ENCODE measurements at regions not wholly inside any gene's neighbourhood (a gene's known extent, or its start where the extent isn't known, plus 50 kb on each side); places are given as distances from the start of the nearest gene placed in this dataset.
A peak's percentile ranks its signal among the peaks of the same experiment; 100 is the strongest.
"Not testable (repeated sequence)": the region's sequence is repeated elsewhere in the genome, so short reads cannot be mapped to it uniquely, and the experiment has no call there.

DNA sequence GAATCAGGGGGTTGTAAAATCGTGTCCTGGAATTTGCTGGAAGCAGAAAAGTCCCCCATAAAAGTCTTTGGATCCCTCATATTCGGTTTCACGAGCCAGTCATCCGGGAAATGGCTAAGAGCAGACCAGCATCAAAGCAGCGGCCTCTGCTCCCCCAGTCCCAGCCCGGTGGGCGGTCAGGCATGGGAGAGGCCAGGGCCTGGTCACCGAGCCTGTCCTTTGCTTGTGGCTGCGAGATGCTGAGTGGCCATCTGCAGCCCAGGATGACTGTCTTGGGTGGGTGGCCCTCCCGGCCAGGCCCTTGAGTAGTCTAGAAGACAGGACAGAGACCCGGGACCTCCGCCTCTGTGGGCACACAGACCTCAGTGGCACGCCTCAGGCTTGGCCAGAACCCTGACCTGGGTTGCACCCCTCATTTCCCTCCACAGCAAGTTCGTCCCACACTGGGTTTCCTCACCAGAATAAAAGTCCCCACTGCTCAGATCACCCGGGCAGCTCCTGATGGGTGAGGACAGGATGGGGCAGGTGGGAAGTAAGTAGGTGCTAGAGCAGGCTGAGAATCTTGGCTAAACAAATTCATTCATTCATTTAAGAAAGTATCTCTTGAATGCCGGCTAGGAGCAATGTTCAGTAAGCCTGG lies 172.1 kb downstream of the BMP7 start:
- in situ Hi-C loops (cut with HindIII; ENCODE audit: low sequenced_read_pairs), result no loop called here
- DNase-seq (ENCODE audit: low spot score), result no peak

DNA sequence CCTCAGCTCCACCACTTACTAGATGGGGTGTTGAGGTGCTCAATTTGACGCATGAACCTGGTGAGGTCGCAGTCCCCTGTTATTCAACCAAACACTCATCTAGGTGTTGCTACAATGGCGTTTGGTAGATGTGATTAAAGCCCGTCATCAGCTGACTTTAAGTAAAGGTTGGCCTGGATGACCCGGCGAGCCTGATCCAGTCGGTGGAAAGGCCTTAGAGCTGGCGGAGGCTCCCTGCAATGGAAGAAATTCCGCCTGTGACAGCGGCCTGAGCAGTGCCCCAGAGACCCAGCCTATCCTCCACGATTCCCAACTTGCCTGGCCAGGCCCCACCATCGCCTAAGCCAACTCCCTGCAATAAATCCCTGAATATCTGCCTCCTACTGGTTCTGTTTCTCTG lies 171.4 kb downstream of the BMP7 start:
- in situ Hi-C loops (cut with HindIII; ENCODE audit: low sequenced_read_pairs), result no loop called here
- DNase-seq (ENCODE audit: low spot score), result no peak

DNA sequence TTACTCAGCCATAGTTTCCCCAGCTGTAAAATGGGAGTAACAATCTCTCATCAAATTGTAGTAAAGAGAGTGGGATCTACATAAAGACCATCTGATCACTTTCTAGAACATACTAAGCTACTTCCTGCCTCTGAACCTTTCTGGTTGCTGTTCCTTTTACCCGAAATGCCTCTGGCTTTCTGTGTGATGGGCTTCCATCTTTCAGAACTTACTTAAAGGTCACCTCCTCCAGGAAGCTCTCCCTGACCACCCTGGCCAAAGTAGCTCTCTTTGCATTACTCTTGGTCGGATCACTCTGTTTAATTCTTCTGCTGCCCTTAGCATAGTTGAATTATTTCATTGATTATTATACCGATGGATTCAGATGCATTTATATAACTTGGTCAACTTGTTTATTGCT lies 171.0 kb downstream of the BMP7 start:
- in situ Hi-C loops (cut with HindIII; ENCODE audit: low sequenced_read_pairs), result no loop called here
- no peak for DNase-seq (ENCODE audit: low spot score)

DNA sequence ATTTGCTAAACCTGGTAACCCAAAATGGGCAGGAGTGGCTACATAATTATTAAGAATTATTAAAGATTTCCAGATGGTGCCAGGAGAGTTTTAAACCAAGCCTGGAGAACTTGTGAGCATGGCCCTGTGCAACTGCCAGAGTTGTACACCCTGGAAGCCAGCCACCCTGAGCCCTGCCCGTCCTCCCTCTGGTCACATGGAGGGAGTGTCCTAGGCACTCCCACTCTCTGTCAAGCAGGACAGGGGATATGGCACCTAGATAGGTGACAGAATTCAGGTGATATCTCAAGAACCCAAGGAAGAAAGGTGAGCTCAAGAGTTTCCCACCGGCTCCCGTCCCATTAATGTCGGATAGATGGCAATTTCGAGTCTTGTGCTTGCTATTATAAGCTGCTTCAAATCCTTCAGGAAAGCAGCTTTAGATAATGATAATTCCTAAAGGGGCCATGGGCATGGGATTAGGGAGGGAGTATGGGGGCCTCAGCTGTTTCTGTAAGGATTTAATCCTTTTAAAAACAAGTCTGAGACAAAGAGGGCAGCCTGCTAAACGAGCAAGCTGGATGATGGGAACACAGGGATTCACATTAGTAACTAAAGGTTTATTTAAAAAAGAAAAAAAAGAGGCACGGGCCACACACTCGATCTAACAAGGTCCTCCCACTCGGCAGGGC lies 169.1 kb downstream of the BMP7 start:
- in situ Hi-C loops (cut with HindIII; ENCODE audit: low sequenced_read_pairs), result no loop called here

DNA sequence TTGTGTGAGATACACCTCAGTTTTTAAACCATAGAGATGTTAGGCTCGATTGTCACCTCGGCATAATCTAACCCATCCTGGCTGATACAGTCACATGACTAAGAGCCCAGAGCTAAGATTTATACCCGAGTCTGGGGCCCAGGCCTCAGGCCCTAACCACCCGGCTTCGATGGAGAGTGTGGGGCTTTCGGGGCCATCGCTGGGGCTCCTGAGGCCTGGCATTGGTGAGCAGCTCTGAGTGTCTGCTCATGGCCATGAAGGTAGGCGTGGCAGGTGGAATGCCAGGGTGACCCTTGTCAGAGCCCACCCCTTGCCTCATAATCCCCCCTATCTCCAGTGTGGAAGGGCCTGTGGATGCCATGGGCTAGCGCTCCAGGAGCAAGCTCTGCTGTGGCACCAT lies 164.3 kb downstream of the BMP7 start:
- in situ Hi-C loops (cut with HindIII; ENCODE audit: low sequenced_read_pairs), result no loop called here
- DNase-seq (ENCODE audit: low spot score), result no peak

More for the DNA sequence above, 169.1 kb downstream of the BMP7 start:
- DNase-seq (ENCODE audit: low spot score), result no peak

DNA sequence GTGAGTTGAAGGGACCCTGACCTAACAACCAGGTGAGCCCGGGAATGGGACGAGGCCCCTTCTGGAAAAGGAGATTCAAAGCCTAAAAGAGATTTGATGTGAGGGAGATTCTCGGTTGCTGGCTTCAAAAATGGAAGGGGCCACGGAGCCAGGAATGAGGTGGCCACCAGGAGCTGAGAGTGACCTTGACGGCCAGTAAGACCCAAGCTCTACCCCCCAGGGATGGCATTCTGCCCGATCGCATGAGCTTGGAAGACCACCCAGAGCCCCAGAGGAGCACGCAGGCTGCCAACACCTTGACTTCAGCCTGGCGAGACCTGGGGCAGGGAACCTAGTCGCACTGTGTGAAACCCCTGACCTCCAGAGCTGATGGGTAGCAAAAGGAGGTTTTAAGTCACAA lies 163.9 kb downstream of the BMP7 start:
- in situ Hi-C loops (cut with HindIII; ENCODE audit: low sequenced_read_pairs), result no loop called here
- no peak for DNase-seq (ENCODE audit: low spot score)

DNA sequence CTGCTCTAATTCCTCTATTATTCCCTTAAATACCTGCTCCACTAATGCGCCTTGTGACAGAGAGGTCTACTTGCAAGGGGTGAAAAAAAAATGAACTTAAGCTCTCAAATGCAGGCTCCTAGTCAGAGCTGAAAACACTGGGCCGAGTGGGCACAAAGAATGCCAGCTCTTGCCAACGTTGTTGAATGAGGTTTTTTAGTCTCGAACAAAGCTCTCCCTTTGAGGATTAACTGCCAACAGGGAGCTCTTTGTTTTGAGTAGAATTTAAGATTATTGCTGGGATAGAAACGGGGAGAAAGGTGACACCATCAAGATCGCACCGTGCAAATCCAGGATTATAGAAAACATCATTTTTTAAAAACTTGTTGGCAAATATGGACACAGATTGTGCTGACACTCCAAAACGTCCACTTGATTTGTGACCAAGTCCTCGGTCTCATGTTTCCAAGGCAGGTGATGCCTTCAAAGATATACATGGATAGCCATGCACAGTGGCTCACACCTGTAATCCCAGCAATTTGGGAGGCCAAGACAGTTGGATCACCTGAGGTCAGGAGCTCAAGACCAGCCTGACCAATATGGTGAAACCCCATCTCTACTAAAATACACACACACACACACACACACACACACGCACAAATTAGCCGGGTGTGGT lies 163.2 kb downstream of the BMP7 start:
- in situ Hi-C loops (cut with HindIII; ENCODE audit: low sequenced_read_pairs), result no loop called here
- peak; percentile 16 for DNase-seq (ENCODE audit: low spot score)

DNA sequence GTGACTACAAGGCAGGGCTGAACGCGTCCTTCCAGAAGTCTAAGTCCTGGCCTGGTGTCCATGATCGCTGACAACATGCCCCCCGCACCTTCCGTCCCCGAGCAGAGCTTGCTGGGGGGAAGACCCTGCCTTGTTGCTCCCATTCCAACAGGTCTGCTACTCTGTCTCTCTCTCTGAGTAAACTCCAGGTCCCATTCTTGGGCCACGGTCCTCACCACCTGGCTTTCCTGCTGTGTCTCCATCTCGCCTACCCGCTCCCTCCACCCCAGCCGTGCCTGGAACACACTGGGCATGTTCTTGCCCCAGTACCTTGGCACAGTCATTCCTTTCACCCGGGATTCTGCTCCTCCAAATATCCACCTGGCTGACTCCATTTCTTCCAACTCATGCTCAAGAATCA lies 162.3 kb downstream of the BMP7 start:
- no peak for DNase-seq (ENCODE audit: low spot score)
- in situ Hi-C loops (cut with HindIII; ENCODE audit: low sequenced_read_pairs), result no loop called here

DNA sequence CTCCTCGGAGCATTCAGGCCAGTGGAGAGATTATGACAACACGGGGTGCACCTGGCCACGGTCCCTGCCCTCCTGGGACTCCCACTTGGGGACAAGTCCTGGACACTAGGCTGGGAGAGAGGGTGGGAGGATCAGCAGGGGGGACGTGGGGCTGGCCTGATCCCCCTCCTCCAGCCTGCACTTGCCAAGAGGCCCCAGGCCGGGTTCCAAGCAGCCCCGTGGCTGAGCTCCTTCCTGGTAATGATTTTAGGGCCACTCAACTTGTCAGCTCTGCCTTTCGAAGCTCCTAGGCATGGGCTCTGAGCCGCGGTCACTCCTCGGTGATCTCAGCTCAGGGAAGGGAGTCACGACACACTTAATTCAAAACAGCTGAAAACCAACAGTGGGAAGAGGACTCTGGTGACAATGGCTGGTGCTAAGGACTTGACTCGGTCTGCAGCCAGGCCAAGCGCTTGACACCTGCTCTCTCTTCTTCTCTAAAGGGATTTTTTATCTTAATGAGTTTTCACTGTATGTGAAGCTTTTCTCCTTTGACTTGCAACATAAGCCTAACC lies 161.7 kb downstream of the BMP7 start:
- no peak for DNase-seq (ENCODE audit: low spot score)
- in situ Hi-C loops (cut with HindIII; ENCODE audit: low sequenced_read_pairs), result no loop called here

DNA sequence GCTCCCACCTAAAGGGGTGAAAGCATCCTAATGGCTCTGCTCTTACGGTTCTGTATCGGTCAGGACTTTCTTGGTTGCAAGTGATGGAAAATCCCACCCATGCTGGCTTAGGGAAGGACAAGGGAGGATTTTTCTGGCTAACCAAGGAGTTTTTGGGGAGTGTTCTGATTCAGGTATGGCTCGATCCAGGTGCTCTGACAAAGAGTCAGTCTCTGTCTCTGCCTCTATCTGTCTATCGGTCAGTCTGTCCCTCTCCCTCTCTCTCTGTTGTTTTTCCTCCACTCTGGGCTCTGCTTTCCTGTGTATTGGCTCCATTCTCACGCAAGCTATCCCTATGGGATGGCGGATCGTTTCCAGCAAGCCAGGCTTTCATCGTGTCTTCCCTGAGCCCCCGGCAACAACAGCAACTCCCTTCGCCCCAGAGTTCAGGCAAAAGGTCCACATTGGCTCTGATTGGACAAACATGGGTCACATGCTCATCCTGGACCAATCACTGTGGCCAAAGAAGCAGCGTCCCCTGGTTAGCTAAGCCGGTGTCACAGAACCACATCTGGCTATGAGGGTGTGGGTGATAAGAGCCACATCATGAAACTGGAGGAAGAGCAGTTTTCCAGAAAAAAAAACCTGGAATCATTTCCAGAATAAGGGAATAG lies 160.3 kb downstream of the BMP7 start:
- DNase-seq (ENCODE audit: low spot score), result no peak
- in situ Hi-C loops (cut with HindIII; ENCODE audit: low sequenced_read_pairs), result no loop called here

DNA sequence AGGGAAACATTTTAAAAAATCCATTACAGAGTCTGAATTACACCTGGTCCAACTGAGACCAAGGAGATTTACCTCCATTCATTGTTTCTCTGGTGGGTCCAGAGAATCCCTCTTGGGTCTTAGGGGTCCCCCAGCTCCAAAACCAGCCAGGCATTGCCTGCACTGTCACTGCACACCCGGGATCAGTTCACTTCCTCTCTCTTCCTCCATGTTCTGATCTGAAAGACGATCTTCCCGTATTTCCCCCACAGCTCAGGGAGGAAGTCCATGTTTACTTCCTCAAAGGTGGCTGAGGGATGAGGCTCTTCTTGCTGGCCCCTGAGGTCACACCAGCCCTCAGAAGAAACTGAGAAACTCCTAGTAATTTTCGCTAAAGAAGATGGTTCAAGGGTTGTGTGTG lies 159.7 kb downstream of the BMP7 start:
- DNase-seq (ENCODE audit: low spot score), result no peak
- in situ Hi-C loops (cut with HindIII; ENCODE audit: low sequenced_read_pairs), result no loop called here

DNA sequence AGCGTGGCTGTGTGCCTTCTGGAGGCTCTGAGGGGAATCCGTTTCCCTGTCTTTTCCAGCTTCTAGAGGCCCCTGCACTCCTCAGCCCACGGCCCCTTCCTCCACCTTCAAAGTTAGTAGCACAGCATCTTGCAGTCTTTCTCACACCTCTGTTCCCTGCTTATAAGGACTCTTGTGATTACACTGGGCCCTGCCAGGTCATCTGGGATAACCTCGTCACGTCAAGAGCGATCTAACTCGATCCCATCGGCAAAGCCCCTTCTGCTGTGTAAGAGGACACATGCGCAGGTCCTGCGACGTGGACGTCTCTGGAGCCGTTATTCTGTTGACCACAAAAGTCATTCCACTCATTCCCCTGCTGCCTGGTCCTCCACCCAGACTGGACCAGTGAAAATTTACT lies 159.2 kb downstream of the BMP7 start:
- in situ Hi-C loops (cut with HindIII; ENCODE audit: low sequenced_read_pairs), result no loop called here
- no peak for DNase-seq (ENCODE audit: low spot score)

DNA sequence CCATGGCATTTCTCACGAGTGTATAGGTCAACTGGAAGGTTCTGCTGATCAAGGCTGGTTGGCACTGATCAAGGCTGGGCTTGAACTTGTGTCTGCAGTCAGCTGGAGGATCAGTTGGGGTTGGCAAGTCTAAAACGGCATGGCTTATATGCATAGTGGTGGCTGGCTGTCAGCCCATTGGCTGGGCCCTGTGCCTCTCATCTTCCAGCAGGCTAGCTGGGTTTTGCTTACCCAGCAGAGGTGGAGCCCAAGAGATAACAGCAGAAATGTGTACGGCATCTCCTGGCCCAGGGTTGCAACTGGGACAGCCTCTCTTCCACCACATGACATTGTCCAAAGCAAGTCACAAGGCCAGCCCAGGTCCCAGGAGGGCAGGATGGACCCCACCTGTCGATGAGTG lies 158.2 kb downstream of the BMP7 start:
- in situ Hi-C loops (cut with HindIII; ENCODE audit: low sequenced_read_pairs), result no loop called here
- DNase-seq (ENCODE audit: low spot score), result no peak

DNA sequence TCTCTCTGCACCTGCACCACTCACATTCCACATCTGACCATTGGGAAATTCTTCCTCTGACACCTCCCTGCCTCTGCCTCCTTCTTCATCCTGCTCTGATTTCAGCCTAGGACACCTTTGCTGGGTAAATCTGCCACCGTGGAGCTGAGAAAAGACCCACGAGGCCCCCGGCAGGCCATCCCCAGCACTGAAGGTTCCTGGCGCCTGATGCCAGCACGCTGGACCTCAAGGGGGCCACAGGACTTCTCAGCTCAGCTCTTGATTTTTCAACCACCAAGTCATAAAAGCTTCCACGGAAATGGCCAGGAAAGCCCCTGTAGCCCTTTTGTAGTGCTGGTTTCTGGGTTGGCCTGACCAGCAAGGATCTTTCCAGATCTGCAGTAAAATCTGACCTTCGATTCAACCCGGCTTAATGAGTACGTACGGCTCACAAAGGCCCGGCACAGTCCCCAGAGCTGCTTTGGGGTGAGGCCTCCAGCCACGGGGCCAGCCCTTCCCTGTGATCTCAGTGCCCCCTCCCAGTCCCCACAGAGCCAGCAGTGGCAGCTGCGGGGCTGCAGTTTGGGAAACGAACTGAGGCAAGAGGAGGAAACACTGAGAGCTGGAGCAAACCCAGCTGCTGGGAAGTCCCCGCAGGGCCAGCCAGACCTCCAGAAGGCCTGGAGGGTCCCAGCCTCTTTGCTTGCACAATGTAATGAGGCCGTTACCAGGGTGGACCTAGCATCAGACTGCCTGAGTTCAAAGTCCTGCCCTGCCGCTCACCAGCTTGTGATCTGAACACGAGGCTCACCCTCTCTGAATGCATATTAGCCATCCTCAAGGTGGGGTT lies 157.5 kb downstream of the BMP7 start:
- in situ Hi-C loops (cut with HindIII; ENCODE audit: low sequenced_read_pairs), result no loop called here
- no peak for DNase-seq (ENCODE audit: low spot score)

DNA sequence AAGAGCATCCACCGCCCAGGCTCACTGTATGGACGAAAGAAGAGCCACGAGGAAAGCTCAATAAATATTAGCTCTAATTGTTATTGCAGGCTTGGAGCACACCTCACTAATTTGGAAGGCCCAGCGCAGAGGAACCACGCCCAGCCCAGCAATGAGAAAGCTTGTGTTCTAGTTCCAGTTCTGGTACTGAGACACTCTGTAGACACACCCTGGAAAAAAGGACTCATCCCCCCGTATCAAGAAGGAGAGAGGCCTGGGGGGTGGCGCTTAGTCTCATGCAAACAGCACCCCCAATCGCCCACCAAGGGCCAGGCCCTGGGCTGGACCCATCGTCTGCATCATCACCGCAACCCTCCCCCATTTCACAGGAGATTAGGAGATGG lies 156.9 kb downstream of the BMP7 start:
- in situ Hi-C loops (cut with HindIII; ENCODE audit: low sequenced_read_pairs), result no loop called here
- DNase-seq (ENCODE audit: low spot score), result no peak

DNA sequence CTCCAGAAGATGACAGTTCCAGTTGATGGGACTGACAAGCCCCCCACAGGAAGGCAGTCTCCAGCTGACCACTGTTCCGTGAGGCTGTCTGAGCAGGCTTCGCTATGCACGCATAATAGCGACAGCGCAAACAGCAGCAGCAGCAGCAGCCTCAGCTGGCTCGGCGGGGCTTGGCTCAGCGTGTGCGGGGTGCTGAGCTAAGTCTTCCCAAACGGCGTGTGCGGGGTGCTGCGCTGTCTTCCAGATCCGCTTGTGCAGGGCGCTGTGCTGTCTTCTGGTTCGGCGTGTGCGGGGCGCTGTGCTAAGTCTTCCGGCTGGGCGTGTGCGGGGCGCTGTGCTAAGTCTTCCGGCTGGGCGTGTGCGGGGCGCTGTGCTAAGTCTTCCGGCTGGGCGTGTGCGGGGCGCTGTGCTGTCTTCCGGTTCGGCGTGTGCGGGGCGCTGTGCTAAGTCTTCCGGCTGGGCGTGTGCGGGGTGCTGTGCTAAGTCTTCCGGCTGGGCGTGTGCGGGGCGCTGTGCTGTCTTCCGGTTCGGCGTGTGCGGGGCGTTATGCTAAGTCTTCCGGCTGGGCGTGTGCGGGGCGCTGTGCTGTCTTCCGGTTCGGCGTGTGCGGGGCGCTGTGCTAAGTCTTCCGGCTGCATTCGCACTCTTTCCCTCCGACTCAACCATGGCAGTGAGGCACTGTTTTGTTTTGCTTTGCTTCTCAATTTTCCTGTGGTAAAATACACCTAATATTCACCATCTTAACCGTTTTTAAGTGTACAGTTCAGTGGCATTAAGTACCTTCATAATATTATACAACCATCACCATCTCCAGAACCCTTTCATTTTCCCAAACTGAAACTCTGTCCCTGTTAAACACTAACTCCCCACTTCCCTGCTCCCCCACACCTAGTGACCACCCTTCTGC lies 156.1 kb downstream of the BMP7 start:
- DNase-seq (ENCODE audit: low spot score); in situ Hi-C loops (cut with HindIII; ENCODE audit: low sequenced_read_pairs): not testable (repeated sequence)

DNA sequence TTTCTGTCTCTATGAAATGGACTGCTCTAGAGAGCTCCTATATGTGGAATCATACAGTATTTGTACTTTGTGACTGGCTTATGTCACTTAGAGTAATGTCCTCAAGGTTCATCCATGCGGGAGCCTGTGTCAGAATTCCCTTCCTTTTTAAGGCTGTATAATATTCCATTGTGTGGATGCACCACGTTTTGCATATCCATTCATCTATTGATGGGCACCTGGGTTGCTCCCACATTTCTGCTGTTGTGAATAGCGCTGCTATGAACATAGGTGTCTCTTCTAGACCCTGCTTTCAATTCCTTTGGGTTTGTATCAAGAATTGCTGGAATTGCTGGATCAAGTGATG lies 155.4 kb downstream of the BMP7 start:
- in situ Hi-C loops (cut with HindIII; ENCODE audit: low sequenced_read_pairs), result no loop called here

DNA sequence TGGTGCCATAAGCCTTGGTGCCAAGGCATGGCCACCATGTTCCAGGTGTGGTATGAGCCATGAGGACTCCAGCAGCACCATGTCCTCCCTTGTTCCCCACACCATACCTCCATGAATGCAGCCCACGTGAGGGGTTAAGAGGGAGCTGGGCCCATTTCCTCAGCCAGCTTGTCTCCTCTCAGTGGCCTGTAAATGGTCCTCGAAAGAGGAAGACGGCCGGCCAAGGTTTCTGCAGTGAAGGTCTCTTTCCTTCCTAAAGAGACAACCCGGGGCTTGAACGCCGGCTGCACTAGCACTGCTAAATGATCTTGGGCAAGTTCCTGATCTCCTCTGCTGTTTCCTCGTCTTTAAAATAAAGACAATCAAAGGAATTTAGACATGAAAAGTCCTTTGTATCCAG lies 154.0 kb downstream of the BMP7 start:
- in situ Hi-C loops (cut with HindIII; ENCODE audit: low sequenced_read_pairs), result no loop called here
- DNase-seq (ENCODE audit: low spot score), result no peak

More for the DNA sequence above, 155.4 kb downstream of the BMP7 start:
- no peak for DNase-seq (ENCODE audit: low spot score)

Data from G401 (cell line).